Body of pancreas (tissue), 4 donors: ENCODE measurements at regions not wholly inside any gene's neighbourhood (a gene's known extent, or its start where the extent isn't known, plus 50 kb on each side); places are given as distances from the start of the nearest gene placed in this dataset.

Experiments
- ATAC-seq: fragments of 150-250 bp; one replicate; pipeline ENCODE4 v1.9.1; 2016
- DNase-seq, 4 donors: peaks; one replicate each; pipeline ENCODE4 v3.0.0-alpha.2; 2019
- H3K27ac ChIP-seq, 4 donors: fragments of 200-600 bp; sonication (generic); 1 replicate in 3 of 4; 2 replicates in 1 of 4; pipeline versions ENCODE4 v1.5.1 to v1.6.1; 2016 to 2019; ENCODE audit warnings: mild to moderate bottlenecking in 1 of 4, mixed read lengths in 1 of 4, moderate library complexity in 1 of 4
- H3K27me3 ChIP-seq, 2 donors: fragments of 200-600 bp; sonication (generic); one replicate each; pipeline ENCODE4 v1.6.0; 2016; ENCODE audit warnings: mild to moderate bottlenecking in 1 of 2
- H3K36me3 ChIP-seq, 2 donors: fragments of 200-600 bp; sonication (generic); replicated peaks in 1 of 2; 2 replicates each; pipeline ENCODE4 v1.5.1; 2016; ENCODE audit warnings: low read depth in 2 of 2; ENCODE audit not compliant: insufficient read depth in 1 of 2
- H3K4me1 ChIP-seq: fragments of 200-600 bp; sonication (generic); one replicate; pipeline ENCODE4 v1.6.0; 2016
- H3K4me3 ChIP-seq, 2 donors: fragments of 200-600 bp; sonication (generic); 1 replicate in 1 of 2; 2 replicates in 1 of 2; pipeline ENCODE4 v1.5.1; 2016 to 2019
- H3K9me3 ChIP-seq, 3 donors: fragments of 200-600 bp; sonication (generic); 1 replicate in 2 of 3; 2 replicates in 1 of 3; pipeline ENCODE4 v1.5.1; 2016
- POLR2A ChIP-seq, 3 donors: fragments of 450-650 bp; IDR thresholded peaks; one replicate each; pipeline ENCODE4 v1.6.1; 2016; ENCODE audit warnings: antibody characterized with exemption in 3 of 3, mild to moderate bottlenecking in 2 of 3
- WGBS, 2 donors: methylation state at CpG; one replicate each; pipeline ENCODE4 v1.1.5; 2017; 5-methylcytosine and 5-hydroxymethylcytosine counted together
- intact Hi-C: fragments of 100-400 bp; cut with DNase I; formaldehyde crosslinking; loops from one replicate; pipeline ENCODE4 v1.15.1; 2023
- TF ChIP-seq, protein P1 (sequence below), 7 experiments: fragments of 450-650 bp in 4 of 7; fragments of 200-600 bp in 3 of 7; sonication (generic) in 3 of 7; IDR thresholded peaks; one replicate each; pipeline ENCODE4 v1.5.1; 2016 to 2019; ENCODE audit warnings: antibody characterized with exemption in 7 of 7

DNA sequence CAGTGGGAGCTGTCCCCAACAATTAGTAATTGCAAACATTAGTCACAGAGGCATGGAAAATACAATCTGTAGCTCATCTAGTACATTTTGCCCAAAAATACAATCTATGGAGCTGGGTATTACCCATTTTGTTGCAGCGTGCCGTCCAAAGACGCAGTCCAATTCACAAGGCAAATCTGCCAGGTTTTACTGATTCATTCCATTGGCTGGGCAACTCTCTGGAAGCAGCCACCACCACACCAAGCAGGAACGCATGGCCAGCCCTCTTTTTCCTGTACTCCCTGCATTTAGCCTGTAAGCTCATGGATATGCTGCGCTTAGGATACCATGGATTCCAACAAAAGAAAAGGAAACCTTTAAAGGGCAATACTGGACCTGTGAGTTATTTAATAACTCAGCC lies 60.5 kb upstream of the ARRDC4 start:
- Histone ChIP-seq H3K27me3 (no peaks in the 10 kb centered on the region), H3K4me1 (peaks cover 16% of the 10 kb centered on the region), H3K36me3 (no peaks in the 10 kb centered on the region), H3K27ac (no peak overlapping the region), H3K9me3 (no peaks in the 10 kb centered on the region), H3K4me3 (no peak overlapping the region)
- intact Hi-C loops, result loop anchor here (10.0 kb wide), 2 partner anchors 275 to 395 kb away; no protein-coding TSS in a partner anchor
- TF ChIP-seq POLR2A (IDR thresholded peaks at IDR 0.05), result no peak
- TF ChIP-seq, protein P1, sequence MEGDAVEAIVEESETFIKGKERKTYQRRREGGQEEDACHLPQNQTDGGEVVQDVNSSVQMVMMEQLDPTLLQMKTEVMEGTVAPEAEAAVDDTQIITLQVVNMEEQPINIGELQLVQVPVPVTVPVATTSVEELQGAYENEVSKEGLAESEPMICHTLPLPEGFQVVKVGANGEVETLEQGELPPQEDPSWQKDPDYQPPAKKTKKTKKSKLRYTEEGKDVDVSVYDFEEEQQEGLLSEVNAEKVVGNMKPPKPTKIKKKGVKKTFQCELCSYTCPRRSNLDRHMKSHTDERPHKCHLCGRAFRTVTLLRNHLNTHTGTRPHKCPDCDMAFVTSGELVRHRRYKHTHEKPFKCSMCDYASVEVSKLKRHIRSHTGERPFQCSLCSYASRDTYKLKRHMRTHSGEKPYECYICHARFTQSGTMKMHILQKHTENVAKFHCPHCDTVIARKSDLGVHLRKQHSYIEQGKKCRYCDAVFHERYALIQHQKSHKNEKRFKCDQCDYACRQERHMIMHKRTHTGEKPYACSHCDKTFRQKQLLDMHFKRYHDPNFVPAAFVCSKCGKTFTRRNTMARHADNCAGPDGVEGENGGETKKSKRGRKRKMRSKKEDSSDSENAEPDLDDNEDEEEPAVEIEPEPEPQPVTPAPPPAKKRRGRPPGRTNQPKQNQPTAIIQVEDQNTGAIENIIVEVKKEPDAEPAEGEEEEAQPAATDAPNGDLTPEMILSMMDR (IDR thresholded peaks at IDR 0.05), result no peak
- DNase-seq (no peak), ATAC-seq (no peak)
- WGBS, 2 donors, result 58 to 71% methylated on average over 5 of the region's 5 CpGs

GRCh38 chr15:97902140-97902780 lies 58.2 kb upstream of the ARRDC4 start:
- H3K36me3 ChIP-seq, result no peaks in the 10 kb centered on the region
- DNase-seq (peak in 1 of 4 donors; percentile 20), ATAC-seq (no peak)
- no peaks in the 10 kb centered on the region for H3K9me3 ChIP-seq
- 38 to 41% methylated on average over 9 to 10 of the region's 10 CpGs for WGBS, 2 donors
- H3K27me3 ChIP-seq, result no peaks in the 10 kb centered on the region
- intact Hi-C loops, result loop anchor here (10.0 kb wide), 2 partner anchors 273 to 393 kb away; no protein-coding TSS in a partner anchor
- H3K27ac ChIP-seq, result no peak overlapping the region
- H3K4me3 ChIP-seq, result no peak overlapping the region
- peaks cover 16% of the 10 kb centered on the region for H3K4me1 ChIP-seq
- TF ChIP-seq, protein P1 (IDR thresholded peaks at IDR 0.05), result no peak
- no peak for TF ChIP-seq POLR2A (IDR thresholded peaks at IDR 0.05)

GRCh38 chr15:97903560-97903959 lies 56.9 kb upstream of the ARRDC4 start:
- intact Hi-C loops, result loop anchor here (10.0 kb wide), 2 partner anchors 271 to 391 kb away; no protein-coding TSS in a partner anchor
- Histone ChIP-seq H3K9me3 (no peaks in the 10 kb centered on the region), H3K4me1 (peaks cover 16% of the 10 kb centered on the region), H3K27ac (no peak overlapping the region), H3K36me3 (no peaks in the 10 kb centered on the region), H3K27me3 (no peaks in the 10 kb centered on the region), H3K4me3 (no peak overlapping the region)
- no peak for TF ChIP-seq POLR2A (IDR thresholded peaks at IDR 0.05)
- TF ChIP-seq, protein P1 (IDR thresholded peaks at IDR 0.05), result no peak
- no peak for ATAC-seq
- WGBS, 2 donors, result 62 to 70% methylated on average over 3 of the region's 3 CpGs
- DNase-seq, result no peak

- peak; percentile 86 for ATAC-seq
- Histone ChIP-seq H3K36me3 (no peaks in the 10 kb centered on the region), H3K4me1 (peaks cover 12% of the 10 kb centered on the region), H3K27ac (no peak overlapping the region), H3K27me3 (no peaks in the 10 kb centered on the region), H3K4me3 (no peak overlapping the region), H3K9me3 (no peaks in the 10 kb centered on the region)
- 0 to 3% methylated on average over 9 to 26 of the region's 26 CpGs for WGBS, 2 donors
- DNase-seq, result peak; percentile 76 to 84 (median 80)
- intact Hi-C loops, result loop anchor here (10.0 kb wide), 2 partner anchors 271 to 391 kb away; no protein-coding TSS in a partner anchor
- no peak for TF ChIP-seq POLR2A (IDR thresholded peaks at IDR 0.05)
- TF ChIP-seq, protein P1 (IDR thresholded peaks at IDR 0.05), result peak; percentile 57 to 81 (median 66)
Measured at GRCh38 chr15:97903971-97904572, 56.4 kb upstream of the ARRDC4 start.
